ENCODE measurements at regions not wholly inside any gene's neighbourhood (a gene's known extent, or its start where the extent isn't known, plus 50 kb on each side); places are given as distances from the start of the nearest gene placed in this dataset.

DNA sequence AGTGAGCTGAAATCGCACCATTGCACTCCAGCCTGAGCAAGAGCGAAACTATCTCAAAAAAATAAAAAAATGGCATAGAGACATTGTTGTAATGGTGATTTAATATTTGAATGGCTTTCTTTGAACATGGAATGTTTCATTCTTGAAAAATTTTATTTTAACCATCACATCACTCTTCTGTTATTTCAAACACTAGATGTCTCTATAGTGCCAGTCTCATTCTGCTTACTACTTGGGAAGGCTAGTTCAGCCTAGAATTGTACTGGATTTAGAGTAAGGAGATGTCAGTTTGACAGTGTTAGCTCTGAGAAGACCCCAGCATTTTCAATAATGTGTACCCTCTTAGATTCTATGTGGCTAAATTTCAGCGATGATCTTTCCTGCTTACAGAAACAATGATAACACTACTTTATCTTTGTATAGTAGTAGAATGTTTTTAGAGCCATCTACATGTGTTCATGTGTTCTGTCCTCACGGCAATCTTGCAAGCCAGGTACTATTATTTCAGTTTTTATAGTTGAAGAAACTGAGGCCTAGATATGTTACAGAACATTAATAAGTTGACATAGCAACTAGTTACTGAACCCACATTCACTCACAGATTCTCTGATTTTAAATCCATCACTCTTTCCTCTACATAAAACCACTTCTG, 142.9 kb upstream of the ZSWIM2 start:
- Mint-ChIP-seq H3K27me3 (ENCODE audit: low read depth) (peaks cover 3% of the 10 kb centered on the region), H3K4me3 (no peak overlapping the region), H3K36me3 (ENCODE audit: low read depth) (no peaks in the 10 kb centered on the region), H3K4me1 (ENCODE audit: low read depth) (no peaks in the 10 kb centered on the region), H3K27ac (no peak overlapping the region), H3K9me3 (no peaks in the 10 kb centered on the region)
- intact Hi-C loops (cut with micrococcal nuclease): no loop called here
- CTCF ChIA-PET: no interaction called here
- DNase-seq: no peak

DNA sequence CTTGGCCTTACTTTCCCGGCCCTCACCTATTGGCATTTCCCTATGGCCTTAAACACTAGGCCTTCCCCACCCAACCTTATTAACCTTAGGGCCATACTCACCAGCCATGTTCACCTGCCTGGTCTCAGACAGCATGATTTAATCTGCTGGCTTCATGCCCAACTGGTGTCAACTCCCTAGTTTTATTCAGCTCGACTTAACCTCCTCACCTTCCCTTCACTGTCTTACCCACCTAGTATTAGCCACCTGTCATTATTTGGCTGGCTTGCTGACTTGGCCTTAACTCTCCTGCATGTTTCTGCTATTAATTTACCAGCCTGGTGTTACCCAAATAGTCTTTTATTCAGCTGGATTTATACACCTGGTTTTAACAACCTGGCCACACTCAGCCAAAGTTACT, 136.0 kb upstream of the ZSWIM2 start:
- Mint-ChIP-seq H3K27me3 (ENCODE audit: low read depth) (peaks cover under 1% of the 10 kb centered on the region), H3K4me3 (no peak overlapping the region), H3K4me1 (ENCODE audit: low read depth) (no peaks in the 10 kb centered on the region), H3K27ac (no peak overlapping the region), H3K36me3 (ENCODE audit: low read depth) (no peaks in the 10 kb centered on the region), H3K9me3 (no peaks in the 10 kb centered on the region)
- intact Hi-C loops (cut with micrococcal nuclease): no loop called here
- DNase-seq: no peak
- CTCF ChIA-PET: no interaction called here

DNA sequence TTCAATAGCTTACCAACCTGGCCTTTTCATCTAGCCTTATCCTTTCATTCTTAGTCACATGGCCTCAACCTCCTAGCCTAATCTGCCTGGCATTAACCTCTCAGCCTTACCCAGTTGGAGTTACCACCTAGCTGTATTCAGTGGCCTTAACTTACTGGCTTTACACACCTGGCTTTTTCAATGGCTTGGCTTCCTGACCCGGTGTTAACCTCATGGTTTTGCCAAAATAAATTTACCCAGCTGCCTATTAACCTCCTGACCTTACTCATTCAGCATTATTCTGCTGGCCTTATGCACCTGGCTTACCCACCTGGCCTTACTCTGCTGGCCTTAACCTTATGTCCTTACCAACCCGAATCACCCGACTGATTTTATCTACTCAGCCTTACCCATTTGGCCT, 135.5 kb upstream of the ZSWIM2 start:
- H3K27ac Mint-ChIP-seq: no peak overlapping the region
- H3K4me1 Mint-ChIP-seq (ENCODE audit: low read depth): no peaks in the 10 kb centered on the region
- H3K9me3 Mint-ChIP-seq: no peaks in the 10 kb centered on the region
- no peak for DNase-seq
- H3K27me3 Mint-ChIP-seq (ENCODE audit: low read depth): no peaks in the 10 kb centered on the region
- no peak overlapping the region for H3K4me3 Mint-ChIP-seq
- intact Hi-C loops (cut with micrococcal nuclease): no loop called here
- no peaks in the 10 kb centered on the region for H3K36me3 Mint-ChIP-seq (ENCODE audit: low read depth)
- CTCF ChIA-PET: no interaction called here

DNA sequence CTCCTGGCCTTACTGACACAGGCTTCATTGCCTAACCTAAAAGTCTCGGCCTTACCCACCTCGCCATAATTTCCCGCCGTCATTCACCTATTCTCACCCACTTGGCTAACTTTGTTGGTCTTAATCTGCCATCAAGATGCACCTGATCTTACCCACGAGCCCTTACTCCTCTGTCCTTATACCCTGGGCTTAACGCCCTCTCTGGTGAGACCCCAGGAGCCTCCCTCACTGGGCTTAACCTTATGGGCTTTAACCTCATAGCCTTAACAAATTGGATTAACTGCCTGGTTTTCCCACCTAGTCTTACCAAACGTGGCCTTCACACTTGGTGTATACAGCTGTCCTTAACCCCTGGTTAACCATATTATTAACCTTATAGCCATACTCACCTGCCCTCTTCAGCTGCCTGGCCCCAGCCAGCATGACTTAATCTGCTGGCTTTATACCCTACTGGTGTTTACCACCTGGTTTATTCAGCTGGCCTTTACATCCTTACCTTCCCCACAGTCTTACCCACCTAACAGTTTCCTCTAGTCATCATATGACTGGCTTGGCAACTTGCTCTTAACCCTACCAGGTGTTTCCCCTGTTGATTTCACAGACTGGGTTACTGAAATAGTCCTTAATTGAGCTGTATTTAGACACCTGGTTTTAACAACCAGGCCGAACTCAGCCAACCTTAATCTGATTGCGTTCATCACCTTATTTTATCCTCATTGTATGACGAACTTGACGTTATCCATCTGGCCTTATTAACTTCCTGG, 132.0 kb upstream of the ZSWIM2 start:
- Mint-ChIP-seq H3K36me3 (ENCODE audit: low read depth) (no peaks in the 10 kb centered on the region), H3K4me3 (no peak overlapping the region), H3K9me3 (no peaks in the 10 kb centered on the region), H3K4me1 (ENCODE audit: low read depth) (no peaks in the 10 kb centered on the region), H3K27ac (no peak overlapping the region), H3K27me3 (ENCODE audit: low read depth) (no peaks in the 10 kb centered on the region)
- DNase-seq: no peak
- CTCF ChIA-PET: no interaction called here
- intact Hi-C loops (cut with micrococcal nuclease): no loop called here

DNA sequence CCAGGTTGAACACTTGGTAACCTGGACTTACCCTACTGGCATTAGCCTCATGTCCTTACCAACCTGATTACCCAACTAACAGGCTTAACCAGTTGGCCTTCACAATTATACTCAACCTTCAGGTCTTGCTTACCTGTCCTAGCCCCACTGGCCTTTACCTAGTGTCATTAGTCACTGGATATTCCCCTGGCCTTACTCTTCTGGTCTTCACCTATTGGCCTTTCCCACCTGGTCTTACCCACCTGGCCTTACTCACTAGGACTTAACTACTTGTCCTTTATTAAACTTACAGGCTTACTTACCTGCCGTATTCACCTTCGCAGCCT, 131.1 kb upstream of the ZSWIM2 start:
- Mint-ChIP-seq H3K36me3 (ENCODE audit: low read depth) (no peaks in the 10 kb centered on the region), H3K27ac (no peak overlapping the region), H3K9me3 (no peaks in the 10 kb centered on the region), H3K4me3 (no peak overlapping the region), H3K27me3 (ENCODE audit: low read depth) (no peaks in the 10 kb centered on the region), H3K4me1 (ENCODE audit: low read depth) (no peaks in the 10 kb centered on the region)
- CTCF ChIA-PET: no interaction called here
- intact Hi-C loops (cut with micrococcal nuclease): no loop called here
- DNase-seq: no peak

DNA sequence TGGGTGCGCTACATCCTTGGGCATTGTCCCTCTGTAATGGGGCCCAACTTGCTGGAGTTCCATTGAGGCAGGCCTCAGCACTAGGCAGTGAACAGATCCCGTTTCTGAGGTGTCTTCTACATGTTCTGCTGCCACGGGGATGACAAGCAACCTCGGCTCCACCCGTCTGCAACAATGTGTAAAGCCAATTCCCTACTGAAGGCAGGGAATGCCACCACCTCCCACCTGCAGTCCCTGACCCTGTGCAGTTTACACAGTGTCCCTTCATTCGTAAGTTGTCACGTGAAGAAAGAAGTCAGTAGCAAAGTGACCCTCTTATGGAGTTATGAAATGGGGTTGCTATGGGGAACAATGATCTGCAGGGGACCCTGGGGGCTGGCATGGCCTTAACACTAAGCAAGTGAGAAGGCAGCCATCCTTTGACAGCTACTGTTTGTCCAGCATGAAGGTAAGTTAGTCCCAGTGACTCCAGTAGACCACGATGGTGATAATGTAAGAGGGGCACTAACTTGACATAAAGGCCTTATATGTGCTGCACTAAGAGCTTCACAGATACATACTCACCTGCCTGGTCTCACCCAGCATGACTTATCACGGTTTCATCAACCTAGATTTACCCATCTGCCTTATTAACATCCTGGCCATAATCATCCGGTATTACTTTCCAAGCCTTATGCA, 130.6 kb upstream of the ZSWIM2 start:
- Mint-ChIP-seq H3K27me3 (ENCODE audit: low read depth) (no peaks in the 10 kb centered on the region), H3K4me1 (ENCODE audit: low read depth) (no peaks in the 10 kb centered on the region), H3K4me3 (no peak overlapping the region), H3K36me3 (ENCODE audit: low read depth) (no peaks in the 10 kb centered on the region), H3K27ac (no peak overlapping the region), H3K9me3 (no peaks in the 10 kb centered on the region)
- intact Hi-C loops (cut with micrococcal nuclease): no loop called here
- no peak for DNase-seq
- CTCF ChIA-PET: no interaction called here

DNA sequence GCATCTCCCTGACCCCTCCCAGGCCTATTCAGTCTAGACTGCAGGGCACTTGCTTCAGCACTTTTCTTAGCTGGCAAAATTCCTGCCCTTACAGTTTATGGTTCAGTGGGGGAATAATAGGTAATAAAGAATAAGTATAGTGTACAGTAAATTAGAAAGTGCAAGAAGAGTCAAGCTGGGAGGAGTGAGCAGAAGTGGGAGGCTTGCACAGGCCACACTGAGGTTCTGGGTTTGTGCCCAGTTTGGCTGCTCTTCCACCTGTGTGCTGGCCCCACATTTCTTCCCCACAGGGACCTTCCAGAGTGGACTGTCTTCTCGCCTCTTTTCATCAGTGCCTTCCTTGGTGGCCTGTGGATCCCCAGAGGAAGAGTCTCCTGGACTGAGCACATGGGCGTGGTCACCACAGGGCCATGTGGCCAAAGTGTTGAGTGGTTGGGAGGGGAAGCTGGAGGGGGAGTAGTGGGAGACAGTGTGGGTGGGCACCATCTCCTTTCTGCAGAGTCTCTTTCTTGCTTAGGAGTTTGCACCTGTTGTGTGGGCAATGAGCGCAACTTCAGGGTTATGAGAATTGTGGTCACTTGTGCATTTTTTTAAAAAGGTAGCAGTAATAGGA, 128.6 kb upstream of the ZSWIM2 start:
- DNase-seq: no peak
- Mint-ChIP-seq H3K4me3 (no peak overlapping the region), H3K9me3 (no peaks in the 10 kb centered on the region), H3K36me3 (ENCODE audit: low read depth) (no peaks in the 10 kb centered on the region), H3K4me1 (ENCODE audit: low read depth) (no peaks in the 10 kb centered on the region), H3K27me3 (ENCODE audit: low read depth) (no peaks in the 10 kb centered on the region), H3K27ac (no peak overlapping the region)
- CTCF ChIA-PET: no interaction called here
- intact Hi-C loops (cut with micrococcal nuclease): no loop called here

DNA sequence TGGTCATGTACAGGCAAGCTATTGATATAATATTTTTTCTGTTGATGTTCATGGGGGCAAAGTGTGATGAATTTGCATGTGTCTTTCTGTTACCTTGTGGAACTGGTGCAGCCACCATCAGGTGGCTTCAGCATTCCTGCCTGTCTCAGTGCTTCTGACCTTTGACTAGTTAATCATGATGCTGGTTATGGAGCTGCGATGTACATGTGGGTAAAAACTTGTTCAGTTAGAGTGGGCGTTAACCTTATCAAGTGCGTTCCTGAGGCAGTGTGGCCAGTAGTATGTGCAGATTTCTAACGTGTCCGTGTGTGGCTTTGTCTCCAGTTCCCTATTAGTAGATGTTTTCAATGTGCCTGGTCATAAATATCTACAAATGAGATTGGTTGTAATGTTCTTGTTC, 127.4 kb upstream of the ZSWIM2 start:
- Mint-ChIP-seq H3K9me3 (no peaks in the 10 kb centered on the region), H3K4me3 (no peak overlapping the region), H3K4me1 (ENCODE audit: low read depth) (no peaks in the 10 kb centered on the region), H3K36me3 (ENCODE audit: low read depth) (no peaks in the 10 kb centered on the region), H3K27ac (no peak overlapping the region), H3K27me3 (ENCODE audit: low read depth) (no peaks in the 10 kb centered on the region)
- CTCF ChIA-PET: no interaction called here
- no peak for DNase-seq
- intact Hi-C loops (cut with micrococcal nuclease): no loop called here

DNA sequence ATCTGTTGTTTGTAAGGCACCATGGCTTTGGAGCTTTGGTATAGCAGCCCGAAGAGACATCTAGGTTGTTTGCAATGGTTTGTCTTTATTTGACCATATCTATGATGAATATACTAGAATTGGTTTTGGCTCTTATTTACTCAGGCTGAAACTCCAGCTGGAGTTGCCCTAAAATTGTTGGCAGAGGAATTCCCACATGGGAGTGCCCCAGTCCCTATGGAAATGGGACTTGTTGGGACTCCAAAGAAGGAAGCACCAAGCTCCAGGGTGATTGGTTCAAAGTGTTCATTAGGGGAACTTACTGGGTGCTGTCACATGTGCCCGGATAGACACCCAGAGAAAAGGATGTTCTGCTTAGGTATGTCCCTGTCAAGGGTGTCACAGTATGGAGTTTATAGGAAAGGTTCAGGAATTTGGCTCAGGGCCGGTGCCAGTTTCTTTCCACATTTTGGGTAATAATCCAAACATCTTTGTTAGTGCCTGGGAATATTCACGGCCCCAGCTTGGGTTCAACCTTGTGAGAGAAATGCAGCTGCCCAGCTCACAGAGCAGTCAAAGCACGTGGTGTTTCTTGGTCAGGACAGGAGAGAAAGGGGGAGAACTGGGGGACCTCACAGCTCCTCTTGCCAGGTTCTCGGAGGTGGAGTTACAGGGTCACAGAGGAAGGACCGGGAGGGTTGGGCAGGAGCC, 123.5 kb upstream of the ZSWIM2 start:
- Mint-ChIP-seq H3K4me3 (no peak overlapping the region), H3K36me3 (ENCODE audit: low read depth) (no peaks in the 10 kb centered on the region), H3K27me3 (ENCODE audit: low read depth) (no peaks in the 10 kb centered on the region), H3K27ac (no peak overlapping the region), H3K9me3 (no peaks in the 10 kb centered on the region), H3K4me1 (ENCODE audit: low read depth) (no peaks in the 10 kb centered on the region)
- DNase-seq: no peak
- CTCF ChIA-PET: no interaction called here
- intact Hi-C loops (cut with micrococcal nuclease): no loop called here

DNA sequence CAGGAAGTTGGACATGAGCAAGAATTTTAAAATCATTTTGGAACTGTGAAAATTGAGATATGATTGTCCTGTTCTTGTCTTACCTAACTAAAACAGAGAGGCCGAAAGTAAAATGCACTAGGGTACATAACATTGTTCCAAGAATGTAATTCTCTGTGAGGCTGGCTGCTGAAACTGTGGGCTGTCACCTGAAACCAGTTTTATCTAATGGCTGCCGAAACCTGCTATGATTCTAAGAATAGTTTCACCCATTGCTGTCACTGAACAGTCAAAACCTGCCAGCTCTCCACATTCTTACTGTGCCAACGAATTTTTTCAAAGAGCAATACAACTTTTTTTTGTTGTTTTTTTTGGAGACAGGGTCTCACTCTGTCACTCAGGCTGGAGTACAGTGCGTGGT, 119.3 kb upstream of the ZSWIM2 start:
- Mint-ChIP-seq H3K9me3 (no peaks in the 10 kb centered on the region), H3K4me3 (no peak overlapping the region), H3K36me3 (ENCODE audit: low read depth) (no peaks in the 10 kb centered on the region), H3K27ac (no peak overlapping the region), H3K4me1 (ENCODE audit: low read depth) (no peaks in the 10 kb centered on the region), H3K27me3 (ENCODE audit: low read depth) (no peaks in the 10 kb centered on the region)
- no peak for DNase-seq
- intact Hi-C loops (cut with micrococcal nuclease): no loop called here
- CTCF ChIA-PET: no interaction called here

DNA sequence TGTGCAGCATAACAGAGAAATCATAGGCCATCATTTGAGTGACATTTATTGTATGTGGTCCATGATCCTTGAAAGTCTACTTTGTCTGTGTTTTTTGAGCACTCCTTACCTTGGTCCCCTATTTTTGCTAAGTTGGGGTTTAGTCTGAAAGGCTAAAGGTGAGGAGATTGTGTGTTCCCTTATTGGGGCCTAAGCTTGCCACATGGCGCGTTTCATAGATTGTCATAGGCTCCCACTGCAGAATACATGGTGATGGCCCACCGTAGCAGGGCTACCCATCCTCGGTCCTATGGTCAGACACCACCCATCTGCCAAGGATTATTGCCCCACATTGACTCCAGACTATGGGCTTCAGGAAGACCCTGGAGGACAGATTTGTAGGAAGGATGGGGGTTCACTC, 117.0 kb upstream of the ZSWIM2 start:
- intact Hi-C loops (cut with micrococcal nuclease): no loop called here
- Mint-ChIP-seq H3K9me3 (no peaks in the 10 kb centered on the region), H3K36me3 (ENCODE audit: low read depth) (no peaks in the 10 kb centered on the region), H3K4me3 (no peak overlapping the region), H3K27me3 (ENCODE audit: low read depth) (no peaks in the 10 kb centered on the region), H3K27ac (no peak overlapping the region), H3K4me1 (ENCODE audit: low read depth) (no peaks in the 10 kb centered on the region)
- DNase-seq: no peak
- CTCF ChIA-PET: no interaction called here

DNA sequence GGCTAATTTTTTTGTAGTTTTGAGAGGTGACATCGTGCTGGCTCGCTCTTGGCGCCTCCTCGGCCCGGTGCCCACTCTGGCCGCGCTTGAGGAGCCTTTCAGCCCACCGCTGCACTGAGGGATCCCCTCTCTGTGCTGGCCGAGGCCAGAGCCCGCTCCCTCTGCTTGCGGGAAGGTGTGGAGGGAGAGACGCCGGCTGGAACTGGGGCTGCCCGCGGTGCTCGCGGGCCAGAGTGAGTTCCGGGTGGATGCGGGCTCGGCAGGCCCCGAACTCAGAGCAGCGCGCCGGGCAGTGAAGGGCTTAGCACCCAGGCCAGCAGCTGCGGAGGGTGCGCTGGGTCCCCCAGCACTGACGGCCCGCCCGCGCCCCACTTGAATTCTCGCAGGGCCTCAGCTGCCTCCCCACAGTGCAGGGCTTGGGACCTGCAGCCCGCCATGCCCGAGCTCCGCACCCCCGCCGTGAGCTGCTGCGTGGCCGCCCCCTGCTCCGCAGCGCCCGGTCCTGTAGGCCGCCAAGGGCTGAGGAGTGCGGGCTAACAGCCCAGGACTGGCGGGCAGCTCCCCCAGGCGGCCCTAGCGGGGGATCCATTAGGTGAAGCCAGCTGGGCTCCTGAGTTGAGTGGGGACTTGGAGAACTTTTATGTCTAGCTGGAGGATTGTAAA, 113.2 kb upstream of the ZSWIM2 start:
- Mint-ChIP-seq H3K4me1 (ENCODE audit: low read depth) (no peaks in the 10 kb centered on the region), H3K27ac (no peak overlapping the region), H3K27me3 (ENCODE audit: low read depth) (no peaks in the 10 kb centered on the region), H3K4me3 (no peak overlapping the region), H3K9me3 (no peaks in the 10 kb centered on the region), H3K36me3 (ENCODE audit: low read depth) (no peaks in the 10 kb centered on the region)
- no peak for DNase-seq
- CTCF ChIA-PET: no interaction called here
- intact Hi-C loops (cut with micrococcal nuclease): no loop called here

All from activated naive CD4-positive, alpha-beta T cell treated with anti-CD3 and anti-CD28 coated beads for 36 hours (primary cell).